Keratinocyte (primary cell): ENCODE measurements at regions not wholly inside any gene's neighbourhood (a gene's known extent, or its start where the extent isn't known, plus 50 kb on each side); places are given as distances from the start of the nearest gene placed in this dataset.

Source experiments
- DNase-seq: peaks from one replicate; pipeline ENCODE4 v3.0.0-alpha.2; 2011; ENCODE audit warnings: low read depth, missing footprints, low spot score
- FAIRE-seq: peaks from 2 replicates; lab custom pipeline; 2011; peaks lifted over from hg19 to GRCh38; lab: Jason Lieb, UNC
- H2AFZ ChIP-seq: 2 replicates; pipeline ENCODE4 v1.6.0; 2012; ENCODE audit warnings: low read length, control low read depth, inconsistent platforms; ENCODE audit not compliant: control insufficient read depth
- H3K27ac ChIP-seq: 2 replicates; pipeline ENCODE4 v1.5.1; 2011; ENCODE audit warnings: low read length; ENCODE audit not compliant: control insufficient read depth, insufficient read depth
- H3K27me3 ChIP-seq: 3 replicates; pipeline ENCODE4 v1.6.0; 2011; ENCODE audit warnings: low read length; ENCODE audit not compliant: control insufficient read depth, insufficient read depth; ENCODE audit errors: extremely low read depth
- H3K36me3 ChIP-seq, 2 experiments: 2 replicates in 1 of 2; 3 replicates in 1 of 2; pipeline ENCODE4 v1.5.1; 2011; ENCODE audit warnings: low read length in 2 of 2, mild to moderate bottlenecking in 1 of 2; ENCODE audit not compliant: control insufficient read depth in 2 of 2, insufficient read depth in 2 of 2; ENCODE audit errors: extremely low read depth in 1 of 2
- H3K4me1 ChIP-seq: 3 replicates; pipeline ENCODE4 v1.5.1; 2011; ENCODE audit warnings: low read length; ENCODE audit not compliant: control insufficient read depth, insufficient read depth; ENCODE audit errors: extremely low read depth
- H3K4me2 ChIP-seq: 3 replicates; pipeline ENCODE4 v1.6.0; 2011; ENCODE audit warnings: low read depth, low read length; ENCODE audit not compliant: control insufficient read depth, insufficient read depth; ENCODE audit errors: extremely low read depth
- H3K4me3 ChIP-seq, 3 experiments: fragments of 200-600 bp in 1 of 3; sonication (generic) in 1 of 3; 2 replicates in 2 of 3; 3 replicates in 1 of 3; pipeline ENCODE4 v1.5.1; 2011 to 2016; ENCODE audit warnings: low read length in 3 of 3, mild to moderate bottlenecking in 3 of 3, control low read depth in 2 of 3, inconsistent platforms in 1 of 3, low read depth in 1 of 3, mixed read lengths in 1 of 3, mixed run types in 1 of 3, moderate library complexity in 1 of 3; ENCODE audit not compliant: control insufficient read depth in 2 of 3, insufficient read depth in 2 of 3; ENCODE audit errors: extremely low read depth in 1 of 3
- H3K79me2 ChIP-seq: 2 replicates; pipeline ENCODE4 v1.6.0; 2012; ENCODE audit warnings: low read length; ENCODE audit not compliant: control insufficient read depth, insufficient read depth
- H3K9ac ChIP-seq: 3 replicates; pipeline ENCODE4 v1.6.0; 2011; ENCODE audit warnings: low read length; ENCODE audit not compliant: control insufficient read depth, insufficient read depth; ENCODE audit errors: extremely low read depth
- H3K9me1 ChIP-seq: 3 replicates; pipeline ENCODE4 v1.6.0; 2011; ENCODE audit warnings: low read length; ENCODE audit not compliant: control insufficient read depth, insufficient read depth; ENCODE audit errors: extremely low read depth
- H3K9me3 ChIP-seq: 2 replicates; pipeline ENCODE4 v1.5.1; 2012; ENCODE audit warnings: low read depth, low read length; ENCODE audit not compliant: control insufficient read depth
- H4K20me1 ChIP-seq: 3 replicates; pipeline ENCODE4 v1.6.0; 2011; ENCODE audit warnings: low read length; ENCODE audit not compliant: control insufficient read depth, insufficient read depth; ENCODE audit errors: extremely low read depth
- CTCF ChIP-seq, 3 experiments: IDR thresholded peaks in 1 of 3; conservative IDR thresholded peaks in 1 of 3; optimal IDR thresholded peaks in 1 of 3; 2 replicates in 2 of 3; 3 replicates in 1 of 3; pipeline versions ENCODE3 to v1.5.1; 2011; ENCODE audit warnings: low read length in 3 of 3, mild to moderate bottlenecking in 3 of 3, moderate library complexity in 2 of 3, control low read depth in 1 of 3, inconsistent platforms in 1 of 3; ENCODE audit not compliant: insufficient read depth in 2 of 3; ENCODE audit errors: extremely low read depth in 1 of 3
- EZH2 ChIP-seq: IDR thresholded peaks from one replicate; pipeline ENCODE4 v1.6.1; 2012; ENCODE audit warnings: inconsistent platforms, mild to moderate bottlenecking, low read length, moderate library complexity
- dilution Hi-C: fragments of 300-500 bp; cut with MboI; formaldehyde crosslinking; loops from one replicate; pipeline ENCODE4 v1.7.0; 2020; ENCODE audit warnings: low sequenced_read_pairs; ENCODE audit not compliant: extremely low pct_ligation_motif_present

- Histone ChIP-seq H3K4me3 (no peak overlapping the region), H3K4me2 (no peak overlapping the region), H3K36me3 (no peaks in the 10 kb centered on the region), H4K20me1 (no peaks in the 10 kb centered on the region), H3K9me3 (no peaks in the 10 kb centered on the region), H3K9me1 (no peaks in the 10 kb centered on the region), H3K27me3 (no peaks in the 10 kb centered on the region), H3K27ac (no peak overlapping the region), H3K79me2 (no peaks in the 10 kb centered on the region), H3K9ac (no peak overlapping the region), H2AFZ (no peak overlapping the region), H3K4me1 (peaks cover 22% of the 10 kb centered on the region)
- TF ChIP-seq EZH2 (no peak), CTCF (optimal IDR thresholded peaks at IDR 0.05 in 1 of 3, IDR thresholded peaks at IDR 0.05 in 1 of 3, conservative IDR thresholded peaks at IDR 0.05 in 1 of 3; ENCODE audit: extremely low read depth in 1 of 3, insufficient read depth in 2 of 3, low read length in 3 of 3) (no peak)
- dilution Hi-C loops = no loop called here
- DNase-seq = no peak
- FAIRE-seq = no peak
Measured at GRCh38 chr11:33558097-33558496, 142.5 kb downstream of the C11orf91 start.

- H3K4me2 ChIP-seq = peak overlapping the region; percentile 42
- H3K36me3 ChIP-seq = no peaks in the 10 kb centered on the region
- no peak for TF ChIP-seq EZH2
- TF ChIP-seq CTCF (optimal IDR thresholded peaks at IDR 0.05 in 1 of 3, IDR thresholded peaks at IDR 0.05 in 1 of 3, conservative IDR thresholded peaks at IDR 0.05 in 1 of 3; ENCODE audit: extremely low read depth in 1 of 3, insufficient read depth in 2 of 3, low read length in 3 of 3) = no peak
- H3K27ac ChIP-seq = peak overlapping the region; percentile 59
- no peak for FAIRE-seq
- peak overlapping the region; percentile 23 for H3K9ac ChIP-seq
- no peaks in the 10 kb centered on the region for H3K27me3 ChIP-seq
- dilution Hi-C loops = no loop called here
- H3K79me2 ChIP-seq = no peaks in the 10 kb centered on the region
- no peak overlapping the region for H3K4me3 ChIP-seq
- H3K4me1 ChIP-seq = peaks cover 27% of the 10 kb centered on the region
- H3K9me1 ChIP-seq = no peaks in the 10 kb centered on the region
- H2AFZ ChIP-seq = no peak overlapping the region
- DNase-seq = peak; percentile 62
- H4K20me1 ChIP-seq = no peaks in the 10 kb centered on the region
- H3K9me3 ChIP-seq = no peaks in the 10 kb centered on the region
Measured at GRCh38 chr11:33557201-33557600, 143.4 kb downstream of the C11orf91 start.
